Hepatocyte (in vitro differentiated cells): ENCODE measurements at regions not wholly inside any gene's neighbourhood (a gene's known extent, or its start where the extent isn't known, plus 50 kb on each side); places are given as distances from the start of the nearest gene placed in this dataset.

Experiments used
- CTCF ChIP-seq: fragments of 200-600 bp; sonication (generic); IDR thresholded peaks from 2 replicates; pipeline ENCODE4 v1.5.1; 2016; ENCODE audit warnings: antibody characterized with exemption, mild to moderate bottlenecking; ENCODE audit not compliant: poor library complexity
- EZH2 ChIP-seq: fragments of 200-600 bp; sonication (generic); IDR thresholded peaks from 2 replicates; pipeline ENCODE4 v1.6.1; 2016; ENCODE audit warnings: antibody characterized with exemption, mild to moderate bottlenecking, borderline replicate concordance
- EZH2phosphoT487 ChIP-seq: fragments of 200-600 bp; sonication (generic); IDR thresholded peaks from one replicate; pipeline ENCODE4 v1.6.1; 2018; ENCODE audit warnings: antibody characterized with exemption, mild to moderate bottlenecking, low read depth, moderate library complexity; ENCODE audit not compliant: unreplicated experiment, severe bottlenecking

DNA sequence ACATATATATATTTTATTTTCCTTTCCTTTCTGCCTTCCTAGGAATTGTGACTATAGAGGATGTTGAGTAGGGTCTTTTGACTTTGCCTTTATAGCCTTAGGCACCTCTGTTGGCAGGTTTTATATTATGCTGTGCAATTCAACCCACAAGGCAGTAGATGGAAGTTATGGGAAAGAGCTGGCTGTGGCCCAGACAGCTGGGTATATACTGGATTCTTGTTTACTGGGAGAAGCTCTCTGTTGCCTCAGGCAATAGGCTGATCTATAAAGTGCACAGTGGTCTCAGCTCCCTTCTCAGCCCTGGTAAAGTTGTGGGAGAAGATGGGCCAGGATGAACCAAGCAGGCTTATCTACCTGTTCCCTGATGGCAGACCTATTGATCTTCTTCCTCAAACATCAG lies 342.0 kb downstream of the GBA3 start:
- TF ChIP-seq CTCF (no peak), EZH2 (no peak), EZH2phosphoT487 (no peak)
